Hepatocyte (in vitro differentiated cells): ENCODE measurements at regions not wholly inside any gene's neighbourhood (a gene's known extent, or its start where the extent isn't known, plus 50 kb on each side); places are given as distances from the start of the nearest gene placed in this dataset.

Source experiments
- EZH2 ChIP-seq: fragments of 200-600 bp; sonication (generic); IDR thresholded peaks from 2 replicates; pipeline ENCODE4 v1.6.1; 2016; ENCODE audit warnings: antibody characterized with exemption, mild to moderate bottlenecking, borderline replicate concordance
- EZH2phosphoT487 ChIP-seq: fragments of 200-600 bp; sonication (generic); IDR thresholded peaks from one replicate; pipeline ENCODE4 v1.6.1; 2018; ENCODE audit warnings: antibody characterized with exemption, mild to moderate bottlenecking, low read depth, moderate library complexity; ENCODE audit not compliant: unreplicated experiment, severe bottlenecking
- TF ChIP-seq, protein P1 (sequence below): fragments of 200-600 bp; sonication (generic); IDR thresholded peaks from 2 replicates; pipeline ENCODE4 v1.5.1; 2016; ENCODE audit warnings: antibody characterized with exemption, mild to moderate bottlenecking; ENCODE audit not compliant: poor library complexity

DNA sequence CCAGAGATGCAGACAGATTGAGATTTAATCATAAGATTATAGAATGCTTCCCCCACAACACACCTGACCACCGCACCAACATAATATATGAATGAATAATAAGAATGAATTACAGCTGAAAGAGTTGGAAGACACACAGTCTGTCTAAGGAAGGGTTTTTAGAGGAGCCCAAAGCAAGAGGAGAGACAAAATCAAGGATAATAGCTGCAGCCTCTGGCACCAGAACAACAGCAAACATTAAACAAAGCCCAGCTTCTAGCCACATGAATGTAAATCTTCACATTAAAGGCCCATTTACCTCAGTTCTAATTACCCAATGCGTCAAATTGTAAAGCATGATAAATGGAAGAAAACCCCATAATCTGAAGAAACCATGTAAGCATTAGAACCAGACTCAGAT, 133.9 kb downstream of the SPCS3 start:
- TF ChIP-seq, protein P1, sequence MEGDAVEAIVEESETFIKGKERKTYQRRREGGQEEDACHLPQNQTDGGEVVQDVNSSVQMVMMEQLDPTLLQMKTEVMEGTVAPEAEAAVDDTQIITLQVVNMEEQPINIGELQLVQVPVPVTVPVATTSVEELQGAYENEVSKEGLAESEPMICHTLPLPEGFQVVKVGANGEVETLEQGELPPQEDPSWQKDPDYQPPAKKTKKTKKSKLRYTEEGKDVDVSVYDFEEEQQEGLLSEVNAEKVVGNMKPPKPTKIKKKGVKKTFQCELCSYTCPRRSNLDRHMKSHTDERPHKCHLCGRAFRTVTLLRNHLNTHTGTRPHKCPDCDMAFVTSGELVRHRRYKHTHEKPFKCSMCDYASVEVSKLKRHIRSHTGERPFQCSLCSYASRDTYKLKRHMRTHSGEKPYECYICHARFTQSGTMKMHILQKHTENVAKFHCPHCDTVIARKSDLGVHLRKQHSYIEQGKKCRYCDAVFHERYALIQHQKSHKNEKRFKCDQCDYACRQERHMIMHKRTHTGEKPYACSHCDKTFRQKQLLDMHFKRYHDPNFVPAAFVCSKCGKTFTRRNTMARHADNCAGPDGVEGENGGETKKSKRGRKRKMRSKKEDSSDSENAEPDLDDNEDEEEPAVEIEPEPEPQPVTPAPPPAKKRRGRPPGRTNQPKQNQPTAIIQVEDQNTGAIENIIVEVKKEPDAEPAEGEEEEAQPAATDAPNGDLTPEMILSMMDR, result no peak
- no peak for TF ChIP-seq EZH2
- no peak for TF ChIP-seq EZH2phosphoT487
